ENCODE measurements at regions not wholly inside any gene's neighbourhood (a gene's known extent, or its start where the extent isn't known, plus 50 kb on each side); places are given as distances from the start of the nearest gene placed in this dataset.

GRCh38 chr11:71201936-71202597, 50.3 kb downstream of the SHANK2 start:
- 90% methylated on average over 2 of the region's 6 CpGs for WGBS (ENCODE audit: insufficient coverage, low coverage, low lambda C conversion rate, missing lambda C conversion rate)
- TF ChIP-seq CTCF (IDR thresholded peaks at IDR 0.05) (no peak), POLR2A (IDR thresholded peaks at IDR 0.05) (no peak)
- DNase-seq (no peak), ATAC-seq (peak in 1 of 4 donors; percentile 1)
- no peaks in the 10 kb centered on the region for H3K27me3 ChIP-seq
- H3K9me3 ChIP-seq, result no peaks in the 10 kb centered on the region
- no peaks in the 10 kb centered on the region for H3K36me3 ChIP-seq
- peak overlapping the region in 2 of 3 donors; percentile 17 to 76 for H3K27ac ChIP-seq
- intact Hi-C loops (cut with DNase I), result no loop called here
- H3K4me1 ChIP-seq, result peaks cover 0 to 30% (median 10%) of the 10 kb centered on the region in 4 donors
- H3K4me3 ChIP-seq, result no peak overlapping the region

GRCh38 chr11:71201231-71201630, 51.1 kb downstream of the SHANK2 start:
- Histone ChIP-seq H3K9me3 (no peaks in the 10 kb centered on the region), H3K36me3 (no peaks in the 10 kb centered on the region), H3K4me1 (peaks cover 0 to 21% (median 6%) of the 10 kb centered on the region in 4 donors), H3K4me3 (no peak overlapping the region), H3K27me3 (no peaks in the 10 kb centered on the region), H3K27ac (no peak overlapping the region)
- DNase-seq (no peak), ATAC-seq (no peak)
- intact Hi-C loops (cut with DNase I), result no loop called here
- no CpG with 5 or more reads among the region's 20 CpGs for WGBS (ENCODE audit: insufficient coverage, low coverage, low lambda C conversion rate, missing lambda C conversion rate)
- TF ChIP-seq POLR2A (IDR thresholded peaks at IDR 0.05), result no peak

GRCh38 chr11:71200761-71201160, 51.6 kb downstream of the SHANK2 start:
- Histone ChIP-seq H3K4me3 (no peak overlapping the region), H3K27ac (no peak overlapping the region), H3K9me3 (no peaks in the 10 kb centered on the region), H3K4me1 (peaks cover 0 to 17% (median 6%) of the 10 kb centered on the region in 4 donors), H3K36me3 (no peaks in the 10 kb centered on the region), H3K27me3 (no peaks in the 10 kb centered on the region)
- TF ChIP-seq POLR2A (IDR thresholded peaks at IDR 0.05) (no peak), CTCF (IDR thresholded peaks at IDR 0.05) (no peak)
- ATAC-seq (no peak), DNase-seq (no peak)
- intact Hi-C loops (cut with DNase I), result no loop called here
- WGBS (ENCODE audit: insufficient coverage, low coverage, low lambda C conversion rate, missing lambda C conversion rate), result 60% methylated on average over 3 of the region's 5 CpGs

GRCh38 chr11:71200172-71200716, 52.1 kb downstream of the SHANK2 start:
- 81% methylated on average over 9 of the region's 9 CpGs for WGBS (ENCODE audit: insufficient coverage, low coverage, low lambda C conversion rate, missing lambda C conversion rate)
- H3K36me3 ChIP-seq, result no peaks in the 10 kb centered on the region
- H3K4me1 ChIP-seq, result peaks cover 0 to 14% (median 6%) of the 10 kb centered on the region in 4 donors
- H3K27me3 ChIP-seq, result no peaks in the 10 kb centered on the region
- no peak for DNase-seq
- no peak for ATAC-seq
- H3K27ac ChIP-seq, result no peak overlapping the region
- no peak overlapping the region for H3K4me3 ChIP-seq
- H3K9me3 ChIP-seq, result no peaks in the 10 kb centered on the region
- intact Hi-C loops (cut with DNase I), result no loop called here
- TF ChIP-seq CTCF (IDR thresholded peaks at IDR 0.05), result no peak
- no peak for TF ChIP-seq POLR2A (IDR thresholded peaks at IDR 0.05)

- intact Hi-C loops (cut with DNase I), result loop anchor here in 1 of 2 donors (10.0 kb wide), 1 partner anchor 55 kb away; no protein-coding TSS in a partner anchor
- Histone ChIP-seq H3K36me3 (no peaks in the 10 kb centered on the region), H3K4me3 (no peak overlapping the region), H3K4me1 (peaks cover 0 to 14% (median 6%) of the 10 kb centered on the region in 4 donors), H3K27me3 (no peaks in the 10 kb centered on the region), H3K27ac (no peak overlapping the region), H3K9me3 (no peaks in the 10 kb centered on the region)
- 40% methylated on average over 2 of the region's 20 CpGs for WGBS (ENCODE audit: insufficient coverage, low coverage, low lambda C conversion rate, missing lambda C conversion rate)
- TF ChIP-seq CTCF (IDR thresholded peaks at IDR 0.05) (no peak), POLR2A (IDR thresholded peaks at IDR 0.05) (no peak)
- no peak for DNase-seq
- ATAC-seq, result no peak
Observed at GRCh38 chr11:71199226-71199820, 53.1 kb downstream of the SHANK2 start.
